H1 (cell line): ENCODE measurements at regions not wholly inside any gene's neighbourhood (a gene's known extent, or its start where the extent isn't known, plus 50 kb on each side); places are given as distances from the start of the nearest gene placed in this dataset.
"Not testable (repeated sequence)": the region's sequence is repeated elsewhere in the genome, so short reads cannot be mapped to it uniquely, and the experiment has no call there.

Experiments
- CTCF ChIA-PET: fragments of 300-600 bp; sonication (Branson Sonifier 250); formaldehyde crosslinking; loops from one replicate; lab custom pipeline; 2021; ENCODE audit not compliant: partially characterized antibody; lab: Charles Lee
- POLR2A ChIA-PET: fragments of 300-600 bp; sonication (Branson Sonifier 250); formaldehyde crosslinking; loops from one replicate; lab custom pipeline; 2021; ENCODE audit warnings: inconsistent platforms; ENCODE audit not compliant: partially characterized antibody; lab: Charles Lee
- DNase-seq, 2 experiments: peaks; one replicate each; pipeline versions ENCODE4 v3.0.0 to v3.0.0-alpha.2; 2010 to 2022; ENCODE audit warnings: low spot score in 2 of 2, low read depth in 1 of 2, mixed read lengths in 1 of 2
- FAIRE-seq: peaks from 2 replicates; lab custom pipeline; 2011; peaks lifted over from hg19 to GRCh38; lab: Jason Lieb, UNC
- H2AFZ ChIP-seq: 2 replicates; pipeline ENCODE4 v1.8.1; 2012; ENCODE audit warnings: low read length, inconsistent platforms
- H2AK5ac ChIP-seq: 2 replicates; pipeline ENCODE4 v1.6.1; 2013; ENCODE audit warnings: low read depth, low read length
- H2BK120ac ChIP-seq: replicated peaks from 2 replicates; pipeline ENCODE3; 2013; ENCODE audit warnings: low read depth, low read length, inconsistent platforms
- H2BK12ac ChIP-seq: 2 replicates; pipeline ENCODE4 v1.6.1; 2013; ENCODE audit warnings: low read depth, low read length
- H2BK15ac ChIP-seq: 2 replicates; pipeline ENCODE4 v1.6.1; 2013; ENCODE audit warnings: low read length
- H2BK20ac ChIP-seq: 2 replicates; pipeline ENCODE4 v1.6.1; 2013; ENCODE audit warnings: low read length
- H2BK5ac ChIP-seq: 2 replicates; pipeline ENCODE4 v1.6.1; 2013; ENCODE audit warnings: low read depth, low read length
- H3K14ac ChIP-seq: 2 replicates; pipeline ENCODE4 v1.6.1; 2013; ENCODE audit warnings: inconsistent platforms; ENCODE audit not compliant: insufficient read length
- H3K18ac ChIP-seq: 2 replicates; pipeline ENCODE4 v1.6.1; 2013; ENCODE audit warnings: low read length; ENCODE audit errors: extremely low read depth
- H3K23ac ChIP-seq: 2 replicates; pipeline ENCODE4 v1.6.1; 2013; ENCODE audit warnings: inconsistent platforms; ENCODE audit not compliant: insufficient read length
- H3K23me2 ChIP-seq: 2 replicates; pipeline ENCODE4 v1.6.1; 2013; ENCODE audit warnings: low read depth, low read length
- H3K27ac ChIP-seq: 2 replicates; pipeline ENCODE4 v1.6.1; 2011; ENCODE audit warnings: low read depth, low read length, inconsistent platforms
- H3K27me3 ChIP-seq, 4 experiments: replicated peaks in 1 of 4; 1 replicate in 1 of 4; 2 replicates in 3 of 4; pipeline versions ENCODE4 v1.6.1 to v1.8.1; 2011 to 2013; ENCODE audit warnings: low read length in 3 of 4, mild to moderate bottlenecking in 3 of 4, inconsistent platforms in 2 of 4, mixed read lengths in 2 of 4, moderate library complexity in 1 of 4; ENCODE audit not compliant: control insufficient read depth in 3 of 4, insufficient read depth in 3 of 4; ENCODE audit errors: extremely low read depth in 1 of 4
- H3K36me3 ChIP-seq, 4 experiments: 2 replicates each; pipeline versions ENCODE4 v1.6.1 to v1.8.1; 2011 to 2013; ENCODE audit warnings: mild to moderate bottlenecking in 4 of 4, low read length in 3 of 4, moderate library complexity in 2 of 4, control low read depth in 1 of 4, inconsistent platforms in 1 of 4; ENCODE audit not compliant: insufficient read depth in 4 of 4, control insufficient read depth in 2 of 4
- H3K4ac ChIP-seq: replicated peaks from 2 replicates; pipeline ENCODE3; 2013; ENCODE audit warnings: low read length, low read depth, mixed read lengths, inconsistent platforms; ENCODE audit not compliant: insufficient read length
- H3K4me1 ChIP-seq, 4 experiments: replicated peaks in 1 of 4; 1 replicate in 1 of 4; 2 replicates in 3 of 4; pipeline versions ENCODE4 v1.6.1 to v1.8.1; 2011 to 2013; ENCODE audit warnings: low read length in 3 of 4, inconsistent platforms in 2 of 4, mixed read lengths in 1 of 4; ENCODE audit not compliant: insufficient read depth in 4 of 4, control insufficient read depth in 3 of 4
- H3K4me2 ChIP-seq, 2 experiments: 2 replicates each; pipeline versions ENCODE4 v1.6.1 to v1.8.1; 2011 to 2013; ENCODE audit warnings: low read depth in 2 of 2, low read length in 2 of 2, control low read depth in 1 of 2, inconsistent platforms in 1 of 2, mild to moderate bottlenecking in 1 of 2; ENCODE audit not compliant: insufficient read depth in 1 of 2
- H3K4me3 ChIP-seq, 4 experiments: fragments of 200-600, 300-600 bp in 1 of 4; sonication (generic), shearing (Covaris generic), sonication (Bioruptor Twin) in 1 of 4; 2 replicates each; pipeline versions ENCODE4 v1.5.1 to v1.8.1; 2011 to 2016; ENCODE audit warnings: low read length in 4 of 4, low read depth in 3 of 4, control low read depth in 2 of 4, inconsistent platforms in 2 of 4, mild to moderate bottlenecking in 2 of 4, mixed read lengths in 1 of 4, moderate library complexity in 1 of 4; ENCODE audit not compliant: insufficient read depth in 2 of 4; ENCODE audit errors: extremely low read depth in 1 of 4
- H3K56ac ChIP-seq: replicated peaks from 2 replicates; pipeline ENCODE3; 2013; ENCODE audit warnings: low read depth, mild to moderate bottlenecking, mixed read lengths, low read length, inconsistent platforms; ENCODE audit not compliant: insufficient read length
- H3K79me1 ChIP-seq: 2 replicates; pipeline ENCODE4 v1.6.1; 2013; ENCODE audit warnings: low read depth, low read length, control low read depth
- H3K79me2 ChIP-seq, 2 experiments: 2 replicates each; pipeline versions ENCODE4 v1.6.1 to v1.8.1; 2012 to 2013; ENCODE audit warnings: low read length in 2 of 2, mild to moderate bottlenecking in 2 of 2, inconsistent platforms in 1 of 2; ENCODE audit not compliant: insufficient read depth in 2 of 2, control insufficient read depth in 1 of 2
- H3K9ac ChIP-seq, 4 experiments: replicated peaks in 1 of 4; 1 replicate in 1 of 4; 2 replicates in 3 of 4; pipeline versions ENCODE4 v1.6.1 to v1.8.1; 2011 to 2013; ENCODE audit warnings: low read depth in 3 of 4, low read length in 3 of 4, control low read depth in 2 of 4, mild to moderate bottlenecking in 2 of 4, moderate library complexity in 2 of 4, inconsistent platforms in 1 of 4; ENCODE audit errors: extremely low read depth in 1 of 4
- H3K9me3 ChIP-seq, 2 experiments: 2 replicates each; pipeline versions ENCODE4 v1.6.1 to v1.8.1; 2012 to 2013; ENCODE audit warnings: mild to moderate bottlenecking in 2 of 2, moderate library complexity in 2 of 2, control low read depth in 1 of 2, inconsistent platforms in 1 of 2, low read depth in 1 of 2, low read length in 1 of 2, mixed read lengths in 1 of 2; ENCODE audit not compliant: insufficient read depth in 2 of 2
- H4K20me1 ChIP-seq, 2 experiments: replicated peaks in 1 of 2; 2 replicates each; pipeline versions ENCODE3 to v1.8.1; 2011 to 2013; ENCODE audit warnings: inconsistent platforms in 2 of 2, low read length in 2 of 2, mild to moderate bottlenecking in 1 of 2; ENCODE audit not compliant: insufficient read depth in 2 of 2, control insufficient read depth in 1 of 2
- H4K5ac ChIP-seq: 2 replicates; pipeline ENCODE4 v1.6.1; 2013; ENCODE audit warnings: low read length, low read depth, mixed read lengths, inconsistent platforms; ENCODE audit not compliant: insufficient read length
- H4K8ac ChIP-seq: 2 replicates; pipeline ENCODE4 v1.8.0; 2013; ENCODE audit warnings: mild to moderate bottlenecking, moderate library complexity, low read length, inconsistent platforms; ENCODE audit not compliant: insufficient read depth; ENCODE audit errors: extremely low read depth
- H4K91ac ChIP-seq: replicated peaks from 2 replicates; pipeline ENCODE3; 2013; ENCODE audit warnings: low read length, mixed read lengths, inconsistent platforms; ENCODE audit not compliant: insufficient read length
- FOSL1 ChIP-seq: IDR thresholded peaks from 2 replicates; pipeline ENCODE4 v1.6.1; 2011; ENCODE audit warnings: mild to moderate bottlenecking, low read depth, low read length, moderate library complexity; ENCODE audit not compliant: insufficient read depth
- HDAC2 ChIP-seq, 2 experiments: fragments of 300-600 bp in 1 of 2; sonication (generic) in 1 of 2; IDR thresholded peaks; 2 replicates each; pipeline ENCODE4 v1.6.1; 2011 to 2012; ENCODE audit warnings: low read depth in 2 of 2, low read length in 2 of 2, mild to moderate bottlenecking in 2 of 2, moderate library complexity in 2 of 2, borderline replicate concordance in 1 of 2, inconsistent platforms in 1 of 2
- HDAC6 ChIP-seq: IDR thresholded peaks from one replicate; pipeline ENCODE4 v1.7.1; 2012; ENCODE audit warnings: low read depth, mild to moderate bottlenecking, inconsistent platforms, low read length, moderate library complexity
- RNF2 ChIP-seq: fragments of 200-900, 300-1000 bp; sonication (generic); IDR thresholded peaks from 2 replicates; pipeline ENCODE4 v1.7.1; 2016; ENCODE audit warnings: borderline replicate concordance, low read depth, mild to moderate bottlenecking, antibody characterized with exemption, low read length; ENCODE audit not compliant: poor library complexity, severe bottlenecking; ENCODE audit errors: missing control alignments
- SAP30 ChIP-seq: fragments of 300-600 bp; sonication (generic); IDR thresholded peaks from 2 replicates; pipeline ENCODE4 v1.7.1; 2012; ENCODE audit warnings: low read length, moderate library complexity, mild to moderate bottlenecking, inconsistent platforms; ENCODE audit not compliant: insufficient read depth, insufficient replicate concordance
- SIRT6 ChIP-seq: IDR thresholded peaks from one replicate; pipeline ENCODE4 v1.7.1; 2012; ENCODE audit warnings: low read length, inconsistent platforms
- WGBS, 2 experiments: shearing (Covaris generic) in 1 of 2; methylation state at CpG; one replicate each; pipeline versions ENCODE4 v1.1.6 to v1.1.7; 2013 to 2015; ENCODE audit warnings: low lambda C conversion rate in 2 of 2, mixed read lengths in 2 of 2, inconsistent platforms in 1 of 2, low coverage in 1 of 2, missing lambda C conversion rate in 1 of 2; ENCODE audit not compliant: insufficient replicate concordance in 2 of 2, insufficient coverage in 1 of 2, insufficient read length in 1 of 2; ENCODE audit errors: extremely low coverage in 1 of 2, missing lambda C conversion rate in 1 of 2; 5-methylcytosine and 5-hydroxymethylcytosine counted together

DNA sequence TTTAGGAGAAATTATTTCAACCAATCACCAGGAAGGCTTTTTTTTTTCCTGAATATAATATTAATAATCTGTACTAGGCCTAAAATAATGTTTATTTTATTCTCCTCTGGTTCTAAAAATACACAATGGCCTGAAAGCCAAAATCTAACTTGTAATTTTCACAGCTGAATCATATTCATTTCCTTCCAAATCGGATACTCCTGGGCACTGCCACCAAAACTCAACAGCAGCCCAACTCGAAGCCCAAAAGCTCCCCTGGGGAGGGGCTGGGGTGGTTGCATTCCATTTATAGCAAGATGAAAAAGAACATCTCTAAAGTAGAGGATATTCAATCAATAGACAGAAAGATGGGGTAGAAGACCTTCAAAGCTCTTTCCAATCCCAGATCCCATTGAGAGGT is 100.5 kb upstream of the SETBP1 start (continued):
- TF ChIP-seq HDAC6: no peak
- no peak for TF ChIP-seq SIRT6
- TF ChIP-seq SAP30: no peak
- no peak for TF ChIP-seq FOSL1
- TF ChIP-seq RNF2: no peak
- TF ChIP-seq HDAC2 (IDR thresholded peaks at IDR 0.05; ENCODE audit: borderline replicate concordance in 1 of 2, low read depth in 2 of 2, low read length in 2 of 2): no peak

DNA sequence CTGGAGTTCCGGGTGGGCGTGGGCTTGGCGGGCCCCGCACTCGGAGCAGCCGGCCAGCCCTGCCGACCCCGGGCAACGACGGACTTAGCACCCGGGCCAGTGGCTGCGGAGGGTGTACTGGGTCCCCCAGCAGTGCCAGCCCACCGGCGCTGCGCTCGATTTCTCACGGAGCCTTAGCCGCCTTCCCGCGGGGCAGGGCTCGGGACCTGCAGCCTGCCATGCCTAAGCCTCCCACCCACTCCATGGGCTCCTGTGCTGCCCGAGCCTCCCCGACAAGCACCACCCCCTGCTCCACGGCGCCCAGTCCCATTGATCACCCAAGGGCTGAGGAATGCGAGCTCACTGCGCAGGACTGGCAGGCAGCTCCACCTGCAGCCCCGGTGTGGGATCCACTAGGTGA is 99.9 kb upstream of the SETBP1 start:
- POLR2A ChIA-PET, H3K23me2 ChIP-seq, H4K5ac ChIP-seq, H3K18ac ChIP-seq, DNase-seq, H3K9ac ChIP-seq, H2BK12ac ChIP-seq, H2AFZ ChIP-seq, H3K4me1 ChIP-seq, H4K20me1 ChIP-seq, H4K8ac ChIP-seq, H3K27me3 ChIP-seq, H3K23ac ChIP-seq, H3K36me3 ChIP-seq, H3K4me3 ChIP-seq, H3K79me2 ChIP-seq, H3K4ac ChIP-seq, H2BK5ac ChIP-seq, FAIRE-seq, H3K79me1 ChIP-seq, H2AK5ac ChIP-seq, H3K27ac ChIP-seq, H3K4me2 ChIP-seq, H2BK120ac ChIP-seq, H3K9me3 ChIP-seq, H4K91ac ChIP-seq, H3K14ac ChIP-seq, H3K56ac ChIP-seq, H2BK15ac ChIP-seq, H2BK20ac ChIP-seq: not testable (repeated sequence)
- CTCF ChIA-PET: interaction anchor here (0.7 to 3.0 kb wide), 7 partner anchors 11 to 91 kb away, joined by 3 to 24 read pairs (median 4); no protein-coding TSS in a partner anchor
- WGBS, 2 experiments: 97% methylated on average over 17 of the region's 28 CpGs; no CpG with 5 or more reads in 1 of the 2 experiments
